CD14-positive monocyte (primary cell): ENCODE measurements at regions not wholly inside any gene's neighbourhood (a gene's known extent, or its start where the extent isn't known, plus 50 kb on each side); places are given as distances from the start of the nearest gene placed in this dataset.

Experiments used
- DNase-seq, 3 donors: peaks; one replicate each; pipeline ENCODE4 v3.0.0-alpha.2; 2011 to 2022
- H2AFZ ChIP-seq: 2 replicates; pipeline ENCODE4 v1.6.0; 2012; ENCODE audit warnings: mild to moderate bottlenecking, low read depth, low read length, inconsistent platforms; ENCODE audit not compliant: insufficient read depth, poor library complexity, severe bottlenecking
- H3K27ac ChIP-seq, 2 donors: 1 replicate in 1 of 2; 2 replicates in 1 of 2; pipeline ENCODE4 v1.5.1; 2012 to 2013; ENCODE audit warnings: low read length in 2 of 2, control low read depth in 1 of 2, inconsistent platforms in 1 of 2, low read depth in 1 of 2, mild to moderate bottlenecking in 1 of 2
- H3K27me3 ChIP-seq, 2 donors: one replicate each; pipeline versions ENCODE4 v1.6.0 to v1.6.1; 2011 to 2013; ENCODE audit warnings: low read length in 2 of 2; ENCODE audit not compliant: control insufficient read depth in 2 of 2, insufficient read depth in 2 of 2
- H3K36me3 ChIP-seq, 2 donors: replicated peaks in 1 of 2; 1 replicate in 1 of 2; 2 replicates in 1 of 2; pipeline versions ENCODE4 v1.5.1 to v1.6.1; 2012 to 2013; ENCODE audit warnings: low read length in 2 of 2, control low read depth in 1 of 2, inconsistent platforms in 1 of 2, mild to moderate bottlenecking in 1 of 2; ENCODE audit not compliant: insufficient read depth in 2 of 2, control insufficient read depth in 1 of 2
- H3K4me1 ChIP-seq, 2 donors: 1 replicate in 1 of 2; 2 replicates in 1 of 2; pipeline versions ENCODE4 v1.5.1 to v1.6.1; 2012 to 2013; ENCODE audit warnings: low read length in 2 of 2, control low read depth in 1 of 2, inconsistent platforms in 1 of 2, mild to moderate bottlenecking in 1 of 2, moderate library complexity in 1 of 2; ENCODE audit not compliant: insufficient read depth in 2 of 2, control insufficient read depth in 1 of 2
- H3K4me2 ChIP-seq: replicated peaks from 2 replicates; pipeline ENCODE3; 2012; ENCODE audit warnings: low read length, moderate library complexity, mild to moderate bottlenecking; ENCODE audit not compliant: poor library complexity, severe bottlenecking; ENCODE audit errors: extremely low read depth
- H3K4me3 ChIP-seq, 3 experiments: fragments of 200-600 bp in 1 of 3; sonication (generic) in 1 of 3; replicated peaks in 1 of 3; 1 replicate in 2 of 3; 2 replicates in 1 of 3; pipeline ENCODE4 v1.5.1; 2011 to 2013; ENCODE audit warnings: low read length in 3 of 3, mild to moderate bottlenecking in 3 of 3, control low read depth in 2 of 3, low read depth in 2 of 3, inconsistent platforms in 1 of 3, moderate library complexity in 1 of 3
- H3K79me2 ChIP-seq: 2 replicates; pipeline ENCODE4 v1.6.0; 2012; ENCODE audit warnings: mild to moderate bottlenecking, control low read depth, inconsistent platforms, low read length, moderate library complexity; ENCODE audit not compliant: insufficient read depth
- H3K9ac ChIP-seq: 2 replicates; pipeline ENCODE4 v1.6.0; 2017; ENCODE audit warnings: low read length, mild to moderate bottlenecking; ENCODE audit not compliant: insufficient read depth, poor library complexity, severe bottlenecking
- H3K9me3 ChIP-seq, 2 donors: replicated peaks in 1 of 2; 1 replicate in 1 of 2; 2 replicates in 1 of 2; pipeline versions ENCODE4 v1.5.1 to v1.6.1; 2012 to 2013; ENCODE audit warnings: low read length in 2 of 2, control low read depth in 1 of 2; ENCODE audit not compliant: control insufficient read depth in 1 of 2, insufficient read depth in 1 of 2
- H4K20me1 ChIP-seq: 2 replicates; pipeline ENCODE4 v1.6.0; 2012; ENCODE audit warnings: mild to moderate bottlenecking, low read length, control low read depth, moderate library complexity; ENCODE audit not compliant: insufficient read depth
- H3K27ac Mint-ChIP-seq, 7 donors: one replicate each; pipeline ENCODE4 v1.8.0; 2020; ENCODE audit warnings: mild to moderate bottlenecking in 7 of 7, mixed read lengths in 7 of 7, moderate library complexity in 6 of 7, inconsistent platforms in 2 of 7
- H3K27me3 Mint-ChIP-seq, 3 donors: one replicate each; pipeline ENCODE4 v1.8.0; 2021 to 2022; ENCODE audit warnings: low read depth in 3 of 3, mild to moderate bottlenecking in 3 of 3, mixed read lengths in 3 of 3, moderate library complexity in 3 of 3, inconsistent platforms in 1 of 3
- H3K36me3 Mint-ChIP-seq, 2 donors: one replicate each; pipeline ENCODE4 v1.8.0; 2020; ENCODE audit warnings: mixed read lengths in 2 of 2, inconsistent platforms in 1 of 2, mild to moderate bottlenecking in 1 of 2
- H3K4me1 Mint-ChIP-seq: one replicate; pipeline ENCODE4 v1.8.0; 2020; ENCODE audit warnings: mild to moderate bottlenecking, mixed read lengths
- H3K4me3 Mint-ChIP-seq, 2 donors: one replicate each; pipeline ENCODE4 v1.8.0; 2020; ENCODE audit warnings: mild to moderate bottlenecking in 2 of 2, mixed read lengths in 2 of 2, moderate library complexity in 1 of 2
- H3K9me3 Mint-ChIP-seq, 7 donors: one replicate each; pipeline ENCODE4 v1.8.0; 2020 to 2022; ENCODE audit warnings: mixed read lengths in 7 of 7, mild to moderate bottlenecking in 6 of 7, moderate library complexity in 6 of 7, inconsistent platforms in 2 of 7
- WGBS: methylation state at CpG from one replicate; pipeline ENCODE4 v1.1.5; 2013; ENCODE audit warnings: missing lambda C conversion rate; ENCODE audit not compliant: insufficient coverage; 5-methylcytosine and 5-hydroxymethylcytosine counted together
- intact Hi-C, 2 donors: fragments of 100-400 bp; cut with micrococcal nuclease; formaldehyde crosslinking; loops; one replicate each; pipeline versions ENCODE4 v1.15.0 to v1.15.1; 2023
- TF ChIP-seq, protein P1 (sequence below): fragments of 200-600 bp; IDR thresholded peaks from one replicate; pipeline ENCODE4 v1.8.0; 2022; ENCODE audit warnings: antibody characterized with exemption, mild to moderate bottlenecking

DNA sequence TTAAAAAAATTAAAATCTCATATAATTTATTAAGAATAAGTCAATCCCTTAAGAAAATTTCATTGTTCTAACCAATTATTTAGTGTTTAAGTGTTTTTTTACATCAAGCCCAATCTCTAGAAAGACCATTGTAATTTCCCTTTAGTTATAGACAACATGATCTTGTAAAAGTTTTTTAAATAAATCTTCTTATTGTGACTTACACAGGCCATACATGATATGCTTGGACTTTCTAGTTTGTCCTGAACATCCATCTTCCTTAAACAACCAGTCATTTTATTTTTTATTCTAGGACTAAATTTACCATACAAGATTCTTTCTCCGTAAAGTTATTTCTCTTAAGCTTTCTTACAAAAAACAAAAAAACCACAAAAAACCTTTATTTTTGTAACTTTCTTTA, 126.5 kb upstream of the MAST4 start:
- Histone ChIP-seq H2AFZ (no peak overlapping the region), H3K4me2 (no peak overlapping the region), H3K27me3 (no peaks in the 10 kb centered on the region), H3K4me1 (no peaks in the 10 kb centered on the region), H3K27ac (no peak overlapping the region), H3K9me3 (peaks cover 19 to 26% of the 10 kb centered on the region in 2 donors), H3K9ac (no peak overlapping the region), H4K20me1 (no peaks in the 10 kb centered on the region), H3K36me3 (no peaks in the 10 kb centered on the region), H3K4me3 (no peak overlapping the region), H3K79me2 (no peaks in the 10 kb centered on the region)
- H3K9me3 Mint-ChIP-seq = peaks cover 7 to 35% (median 24%) of the 10 kb centered on the region in 7 donors
- TF ChIP-seq, protein P1, sequence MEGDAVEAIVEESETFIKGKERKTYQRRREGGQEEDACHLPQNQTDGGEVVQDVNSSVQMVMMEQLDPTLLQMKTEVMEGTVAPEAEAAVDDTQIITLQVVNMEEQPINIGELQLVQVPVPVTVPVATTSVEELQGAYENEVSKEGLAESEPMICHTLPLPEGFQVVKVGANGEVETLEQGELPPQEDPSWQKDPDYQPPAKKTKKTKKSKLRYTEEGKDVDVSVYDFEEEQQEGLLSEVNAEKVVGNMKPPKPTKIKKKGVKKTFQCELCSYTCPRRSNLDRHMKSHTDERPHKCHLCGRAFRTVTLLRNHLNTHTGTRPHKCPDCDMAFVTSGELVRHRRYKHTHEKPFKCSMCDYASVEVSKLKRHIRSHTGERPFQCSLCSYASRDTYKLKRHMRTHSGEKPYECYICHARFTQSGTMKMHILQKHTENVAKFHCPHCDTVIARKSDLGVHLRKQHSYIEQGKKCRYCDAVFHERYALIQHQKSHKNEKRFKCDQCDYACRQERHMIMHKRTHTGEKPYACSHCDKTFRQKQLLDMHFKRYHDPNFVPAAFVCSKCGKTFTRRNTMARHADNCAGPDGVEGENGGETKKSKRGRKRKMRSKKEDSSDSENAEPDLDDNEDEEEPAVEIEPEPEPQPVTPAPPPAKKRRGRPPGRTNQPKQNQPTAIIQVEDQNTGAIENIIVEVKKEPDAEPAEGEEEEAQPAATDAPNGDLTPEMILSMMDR = no peak
- H3K27me3 Mint-ChIP-seq = peaks cover 4% of the 10 kb centered on the region in 3 donors
- H3K4me3 Mint-ChIP-seq = no peak overlapping the region
- no CpG with 5 or more reads among the region's 1 CpG for WGBS
- intact Hi-C loops = no loop called here
- no peak for DNase-seq
- no peaks in the 10 kb centered on the region for H3K36me3 Mint-ChIP-seq
- no peaks in the 10 kb centered on the region for H3K4me1 Mint-ChIP-seq
- no peak overlapping the region for H3K27ac Mint-ChIP-seq

- H3K36me3 Mint-ChIP-seq = no peaks in the 10 kb centered on the region
- DNase-seq = no peak
- peaks cover 11 to 21% of the 10 kb centered on the region in 2 donors for H3K9me3 ChIP-seq
- 86% methylated on average over 1 of the region's 1 CpG for WGBS
- H4K20me1 ChIP-seq = no peaks in the 10 kb centered on the region
- H3K9me3 Mint-ChIP-seq = peaks cover 4 to 24% (median 14%) of the 10 kb centered on the region in 7 donors
- peaks cover 0 to 4% (median 2%) of the 10 kb centered on the region in 3 donors for H3K27me3 Mint-ChIP-seq
- no peak overlapping the region for H3K4me3 ChIP-seq
- no peaks in the 10 kb centered on the region for H3K4me1 ChIP-seq
- H3K36me3 ChIP-seq = no peaks in the 10 kb centered on the region
- intact Hi-C loops = no loop called here
- H2AFZ ChIP-seq = no peak overlapping the region
- no peaks in the 10 kb centered on the region for H3K79me2 ChIP-seq
- H3K4me1 Mint-ChIP-seq = no peaks in the 10 kb centered on the region
- H3K27ac Mint-ChIP-seq = no peak overlapping the region
- TF ChIP-seq, protein P1 = no peak
- H3K27ac ChIP-seq = no peak overlapping the region
- no peak overlapping the region for H3K4me2 ChIP-seq
- H3K27me3 ChIP-seq = no peaks in the 10 kb centered on the region
- H3K9ac ChIP-seq = no peak overlapping the region
- H3K4me3 Mint-ChIP-seq = no peak overlapping the region
Measured at GRCh38 chr5:66472010-66472409, 124.2 kb upstream of the MAST4 start.
